ENCODE measurements at regions not wholly inside any gene's neighbourhood (a gene's known extent, or its start where the extent isn't known, plus 50 kb on each side); places are given as distances from the start of the nearest gene placed in this dataset.

DNA sequence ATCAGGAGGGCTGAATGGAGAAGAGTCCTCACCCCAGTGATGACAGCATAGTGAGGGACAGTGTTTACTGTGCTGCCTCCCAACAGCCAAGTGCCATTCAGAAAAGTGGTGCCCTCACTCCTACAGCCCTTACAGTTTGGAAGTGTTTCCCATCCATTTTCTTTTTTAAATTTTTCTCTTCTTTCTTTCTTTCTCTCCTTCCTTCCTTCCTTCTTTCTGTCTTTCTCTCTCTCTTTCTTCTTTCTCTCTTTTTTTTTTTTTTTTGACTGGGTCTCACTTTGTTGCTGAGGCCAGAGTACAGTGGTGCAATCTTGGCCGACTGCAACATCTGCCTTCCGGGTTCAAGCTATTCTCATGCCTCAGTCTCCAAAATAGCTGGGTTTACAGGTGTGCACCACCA lies 755.3 kb downstream of the UQCRFS1 start:
- TF ChIP-seq L3MBTL2 (conservative IDR thresholded peaks at IDR 0.05) = no peak
- TF ChIP-seq ELF4 (IDR thresholded peaks at IDR 0.05) = no peak
